AG09319 (cell line): ENCODE measurements at regions not wholly inside any gene's neighbourhood (a gene's known extent, or its start where the extent isn't known, plus 50 kb on each side); places are given as distances from the start of the nearest gene placed in this dataset.

Source experiments
- DNase-seq: peaks from one replicate; pipeline ENCODE4 v3.0.0-alpha.2; 2010; ENCODE audit warnings: low read depth; ENCODE audit errors: extremely low read depth
- CTCF ChIP-seq: IDR thresholded peaks from 2 replicates; pipeline ENCODE4 v1.5.1; 2011; ENCODE audit warnings: low read depth, mild to moderate bottlenecking, inconsistent platforms, low read length, moderate library complexity

DNA sequence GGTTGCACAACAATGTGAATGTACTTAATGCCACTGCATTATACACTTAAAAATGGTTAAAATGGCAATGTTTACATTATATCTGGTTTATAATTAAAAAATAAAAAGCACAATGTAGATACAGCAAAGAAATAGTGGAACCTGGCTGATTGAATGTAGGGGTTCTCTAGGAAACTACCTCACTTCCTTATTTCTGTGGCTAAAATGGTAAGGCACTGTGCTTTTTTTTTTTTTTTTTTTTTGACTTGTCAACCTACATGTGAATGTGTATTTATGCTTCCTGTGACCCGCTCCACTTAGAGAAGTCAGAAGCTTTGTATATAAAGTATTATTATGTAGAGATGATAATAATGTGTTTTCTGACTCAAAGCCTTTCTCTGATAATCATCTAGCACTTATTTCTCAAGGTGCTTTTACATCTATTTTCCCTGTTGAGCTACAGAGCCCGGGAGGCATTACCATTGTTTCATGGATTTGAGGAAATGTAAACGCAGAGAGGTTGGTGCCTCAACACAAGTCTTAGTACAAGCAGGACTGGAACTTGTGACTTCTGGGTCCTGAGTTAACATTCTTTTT lies 55.0 kb downstream of the SOX4 start:
- no peak for DNase-seq
- no peak for TF ChIP-seq CTCF

DNA sequence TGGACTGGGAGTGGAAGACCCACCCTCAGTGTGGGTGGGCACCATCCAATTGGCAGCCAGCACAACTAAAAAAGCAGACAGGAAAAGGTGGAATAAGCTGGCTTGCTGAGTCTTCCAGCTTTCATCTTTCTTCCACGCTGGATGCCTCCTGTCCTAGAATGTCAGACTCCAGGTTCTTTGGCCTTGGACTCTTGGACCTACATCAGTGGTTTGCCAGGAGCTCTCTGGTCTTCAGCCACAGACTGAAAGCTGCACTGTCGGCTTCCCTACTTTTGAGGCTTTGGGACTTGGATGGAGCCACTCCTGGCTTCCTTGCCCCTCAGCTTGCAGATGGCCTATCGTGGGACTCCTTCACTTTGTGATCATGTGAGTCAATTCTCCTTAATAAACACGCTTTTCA lies 59.8 kb downstream of the SOX4 start:
- no peak for TF ChIP-seq CTCF
- DNase-seq, result no peak

- no peak for DNase-seq
Observed at GRCh38 chr6:21653905-21654304, 60.4 kb downstream of the SOX4 start.

DNA sequence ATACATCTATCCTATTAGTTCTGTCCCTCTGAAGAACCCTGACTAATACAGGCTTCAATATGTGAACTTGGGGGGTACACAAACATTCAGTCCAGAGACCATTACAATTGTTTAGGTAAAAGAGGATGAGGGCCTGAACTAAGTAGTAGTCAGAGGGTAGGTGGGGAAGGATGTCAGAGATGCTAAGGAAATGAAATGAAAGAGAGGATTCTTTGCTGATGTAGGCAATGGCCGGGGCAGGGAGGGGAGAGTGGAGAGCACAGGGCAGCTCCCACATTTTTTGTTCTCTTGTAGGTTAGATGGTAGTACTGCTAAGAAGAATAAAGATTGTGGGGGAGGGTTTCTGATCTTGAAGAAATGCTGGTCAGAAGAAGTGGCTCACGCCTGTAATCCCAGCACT lies 60.8 kb downstream of the SOX4 start:
- no peak for TF ChIP-seq CTCF
- no peak for DNase-seq

More at GRCh38 chr6:21653905-21654304, 60.4 kb downstream of the SOX4 start:
- TF ChIP-seq CTCF, result no peak

- DNase-seq, result no peak
- TF ChIP-seq CTCF, result no peak
Observed at GRCh38 chr6:21663966-21664313, 70.4 kb downstream of the SOX4 start.

- DNase-seq, result no peak
- TF ChIP-seq CTCF, result no peak
Observed at GRCh38 chr6:21664314-21665109, 71.0 kb downstream of the SOX4 start.

DNA sequence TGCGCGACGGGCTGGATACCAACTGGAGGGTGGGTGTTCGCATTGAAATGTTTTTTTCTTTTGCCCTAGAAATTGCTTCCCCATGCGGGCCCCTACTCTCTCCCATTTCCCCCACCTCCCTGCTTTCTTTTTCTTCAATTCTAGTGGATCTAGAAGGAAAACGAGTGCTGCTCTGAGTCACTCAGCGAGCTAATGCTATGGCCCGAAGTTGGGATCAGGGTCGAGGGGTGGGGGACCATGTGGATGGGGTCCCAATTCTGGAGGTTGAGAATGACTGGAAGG lies 71.5 kb downstream of the SOX4 start:
- DNase-seq, result no peak
- TF ChIP-seq CTCF, result no peak
